H1 (cell line): ENCODE measurements at regions not wholly inside any gene's neighbourhood (a gene's known extent, or its start where the extent isn't known, plus 50 kb on each side); places are given as distances from the start of the nearest gene placed in this dataset.

Source experiments
- CTCF ChIA-PET: fragments of 300-600 bp; sonication (Branson Sonifier 250); formaldehyde crosslinking; loops from one replicate; lab custom pipeline; 2021; ENCODE audit not compliant: partially characterized antibody; lab: Charles Lee
- POLR2A ChIA-PET: fragments of 300-600 bp; sonication (Branson Sonifier 250); formaldehyde crosslinking; loops from one replicate; lab custom pipeline; 2021; ENCODE audit warnings: inconsistent platforms; ENCODE audit not compliant: partially characterized antibody; lab: Charles Lee
- DNase-seq, 2 experiments: peaks; one replicate each; pipeline versions ENCODE4 v3.0.0 to v3.0.0-alpha.2; 2010 to 2022; ENCODE audit warnings: low spot score in 2 of 2, low read depth in 1 of 2, mixed read lengths in 1 of 2
- FAIRE-seq: peaks from 2 replicates; lab custom pipeline; 2011; peaks lifted over from hg19 to GRCh38; lab: Jason Lieb, UNC
- H2AFZ ChIP-seq: 2 replicates; pipeline ENCODE4 v1.8.1; 2012; ENCODE audit warnings: low read length, inconsistent platforms
- H2AK5ac ChIP-seq: 2 replicates; pipeline ENCODE4 v1.6.1; 2013; ENCODE audit warnings: low read depth, low read length
- H2BK120ac ChIP-seq: replicated peaks from 2 replicates; pipeline ENCODE3; 2013; ENCODE audit warnings: low read depth, low read length, inconsistent platforms
- H2BK12ac ChIP-seq: 2 replicates; pipeline ENCODE4 v1.6.1; 2013; ENCODE audit warnings: low read depth, low read length
- H2BK15ac ChIP-seq: 2 replicates; pipeline ENCODE4 v1.6.1; 2013; ENCODE audit warnings: low read length
- H2BK20ac ChIP-seq: 2 replicates; pipeline ENCODE4 v1.6.1; 2013; ENCODE audit warnings: low read length
- H2BK5ac ChIP-seq: 2 replicates; pipeline ENCODE4 v1.6.1; 2013; ENCODE audit warnings: low read depth, low read length
- H3K14ac ChIP-seq: 2 replicates; pipeline ENCODE4 v1.6.1; 2013; ENCODE audit warnings: inconsistent platforms; ENCODE audit not compliant: insufficient read length
- H3K18ac ChIP-seq: 2 replicates; pipeline ENCODE4 v1.6.1; 2013; ENCODE audit warnings: low read length; ENCODE audit errors: extremely low read depth
- H3K23ac ChIP-seq: 2 replicates; pipeline ENCODE4 v1.6.1; 2013; ENCODE audit warnings: inconsistent platforms; ENCODE audit not compliant: insufficient read length
- H3K23me2 ChIP-seq: 2 replicates; pipeline ENCODE4 v1.6.1; 2013; ENCODE audit warnings: low read depth, low read length
- H3K27ac ChIP-seq: 2 replicates; pipeline ENCODE4 v1.6.1; 2011; ENCODE audit warnings: low read depth, low read length, inconsistent platforms
- H3K27me3 ChIP-seq, 4 experiments: replicated peaks in 1 of 4; 1 replicate in 1 of 4; 2 replicates in 3 of 4; pipeline versions ENCODE4 v1.6.1 to v1.8.1; 2011 to 2013; ENCODE audit warnings: low read length in 3 of 4, mild to moderate bottlenecking in 3 of 4, inconsistent platforms in 2 of 4, mixed read lengths in 2 of 4, moderate library complexity in 1 of 4; ENCODE audit not compliant: control insufficient read depth in 3 of 4, insufficient read depth in 3 of 4; ENCODE audit errors: extremely low read depth in 1 of 4
- H3K36me3 ChIP-seq, 4 experiments: 2 replicates each; pipeline versions ENCODE4 v1.6.1 to v1.8.1; 2011 to 2013; ENCODE audit warnings: mild to moderate bottlenecking in 4 of 4, low read length in 3 of 4, moderate library complexity in 2 of 4, control low read depth in 1 of 4, inconsistent platforms in 1 of 4; ENCODE audit not compliant: insufficient read depth in 4 of 4, control insufficient read depth in 2 of 4
- H3K4ac ChIP-seq: replicated peaks from 2 replicates; pipeline ENCODE3; 2013; ENCODE audit warnings: low read length, low read depth, mixed read lengths, inconsistent platforms; ENCODE audit not compliant: insufficient read length
- H3K4me1 ChIP-seq, 4 experiments: replicated peaks in 1 of 4; 1 replicate in 1 of 4; 2 replicates in 3 of 4; pipeline versions ENCODE4 v1.6.1 to v1.8.1; 2011 to 2013; ENCODE audit warnings: low read length in 3 of 4, inconsistent platforms in 2 of 4, mixed read lengths in 1 of 4; ENCODE audit not compliant: insufficient read depth in 4 of 4, control insufficient read depth in 3 of 4
- H3K4me2 ChIP-seq, 2 experiments: 2 replicates each; pipeline versions ENCODE4 v1.6.1 to v1.8.1; 2011 to 2013; ENCODE audit warnings: low read depth in 2 of 2, low read length in 2 of 2, control low read depth in 1 of 2, inconsistent platforms in 1 of 2, mild to moderate bottlenecking in 1 of 2; ENCODE audit not compliant: insufficient read depth in 1 of 2
- H3K4me3 ChIP-seq, 4 experiments: fragments of 200-600, 300-600 bp in 1 of 4; sonication (generic), shearing (Covaris generic), sonication (Bioruptor Twin) in 1 of 4; 2 replicates each; pipeline versions ENCODE4 v1.5.1 to v1.8.1; 2011 to 2016; ENCODE audit warnings: low read length in 4 of 4, low read depth in 3 of 4, control low read depth in 2 of 4, inconsistent platforms in 2 of 4, mild to moderate bottlenecking in 2 of 4, mixed read lengths in 1 of 4, moderate library complexity in 1 of 4; ENCODE audit not compliant: insufficient read depth in 2 of 4; ENCODE audit errors: extremely low read depth in 1 of 4
- H3K56ac ChIP-seq: replicated peaks from 2 replicates; pipeline ENCODE3; 2013; ENCODE audit warnings: low read depth, mild to moderate bottlenecking, mixed read lengths, low read length, inconsistent platforms; ENCODE audit not compliant: insufficient read length
- H3K79me1 ChIP-seq: 2 replicates; pipeline ENCODE4 v1.6.1; 2013; ENCODE audit warnings: low read depth, low read length, control low read depth
- H3K79me2 ChIP-seq, 2 experiments: 2 replicates each; pipeline versions ENCODE4 v1.6.1 to v1.8.1; 2012 to 2013; ENCODE audit warnings: low read length in 2 of 2, mild to moderate bottlenecking in 2 of 2, inconsistent platforms in 1 of 2; ENCODE audit not compliant: insufficient read depth in 2 of 2, control insufficient read depth in 1 of 2
- H3K9ac ChIP-seq, 4 experiments: replicated peaks in 1 of 4; 1 replicate in 1 of 4; 2 replicates in 3 of 4; pipeline versions ENCODE4 v1.6.1 to v1.8.1; 2011 to 2013; ENCODE audit warnings: low read depth in 3 of 4, low read length in 3 of 4, control low read depth in 2 of 4, mild to moderate bottlenecking in 2 of 4, moderate library complexity in 2 of 4, inconsistent platforms in 1 of 4; ENCODE audit errors: extremely low read depth in 1 of 4
- H3K9me3 ChIP-seq, 2 experiments: 2 replicates each; pipeline versions ENCODE4 v1.6.1 to v1.8.1; 2012 to 2013; ENCODE audit warnings: mild to moderate bottlenecking in 2 of 2, moderate library complexity in 2 of 2, control low read depth in 1 of 2, inconsistent platforms in 1 of 2, low read depth in 1 of 2, low read length in 1 of 2, mixed read lengths in 1 of 2; ENCODE audit not compliant: insufficient read depth in 2 of 2
- H4K20me1 ChIP-seq, 2 experiments: replicated peaks in 1 of 2; 2 replicates each; pipeline versions ENCODE3 to v1.8.1; 2011 to 2013; ENCODE audit warnings: inconsistent platforms in 2 of 2, low read length in 2 of 2, mild to moderate bottlenecking in 1 of 2; ENCODE audit not compliant: insufficient read depth in 2 of 2, control insufficient read depth in 1 of 2
- H4K5ac ChIP-seq: 2 replicates; pipeline ENCODE4 v1.6.1; 2013; ENCODE audit warnings: low read length, low read depth, mixed read lengths, inconsistent platforms; ENCODE audit not compliant: insufficient read length
- H4K8ac ChIP-seq: 2 replicates; pipeline ENCODE4 v1.8.0; 2013; ENCODE audit warnings: mild to moderate bottlenecking, moderate library complexity, low read length, inconsistent platforms; ENCODE audit not compliant: insufficient read depth; ENCODE audit errors: extremely low read depth
- H4K91ac ChIP-seq: replicated peaks from 2 replicates; pipeline ENCODE3; 2013; ENCODE audit warnings: low read length, mixed read lengths, inconsistent platforms; ENCODE audit not compliant: insufficient read length
- ASH2L ChIP-seq: fragments of 200-600, 300-600 bp; sonication (generic); IDR thresholded peaks from one replicate; pipeline ENCODE4 v1.7.1; 2017; ENCODE audit warnings: low read length
- GTF2F1 ChIP-seq: IDR thresholded peaks from 2 replicates; pipeline ENCODE4 v1.6.1; 2012; ENCODE audit warnings: low read depth, low read length, improper control_type of control experiment, borderline replicate concordance
- HDAC6 ChIP-seq: IDR thresholded peaks from one replicate; pipeline ENCODE4 v1.7.1; 2012; ENCODE audit warnings: low read depth, mild to moderate bottlenecking, inconsistent platforms, low read length, moderate library complexity
- POLR2A ChIP-seq, 2 experiments: IDR thresholded peaks; 1 replicate in 1 of 2; 2 replicates in 1 of 2; pipeline ENCODE4 v1.6.1; 2011; ENCODE audit warnings: low read depth in 2 of 2, low read length in 2 of 2, mild to moderate bottlenecking in 2 of 2; ENCODE audit errors: control extremely low read depth in 1 of 2
- SAP30 ChIP-seq: fragments of 300-600 bp; sonication (generic); IDR thresholded peaks from 2 replicates; pipeline ENCODE4 v1.7.1; 2012; ENCODE audit warnings: low read length, moderate library complexity, mild to moderate bottlenecking, inconsistent platforms; ENCODE audit not compliant: insufficient read depth, insufficient replicate concordance
- SRF ChIP-seq: IDR thresholded peaks from 2 replicates; pipeline ENCODE4 v1.6.1; 2011; ENCODE audit warnings: mild to moderate bottlenecking, low read depth, low read length, moderate library complexity
- SUZ12 ChIP-seq: fragments of 200-600 bp; sonication (generic); IDR thresholded peaks from 2 replicates; pipeline ENCODE4 v1.6.1; 2012; ENCODE audit warnings: mild to moderate bottlenecking, inconsistent platforms, low read length, moderate library complexity, mixed read lengths
- TCF12 ChIP-seq: IDR thresholded peaks from 2 replicates; pipeline ENCODE4 v1.6.1; 2011; ENCODE audit warnings: low read depth, mild to moderate bottlenecking, low read length
- WGBS, 2 experiments: shearing (Covaris generic) in 1 of 2; methylation state at CpG; one replicate each; pipeline versions ENCODE4 v1.1.6 to v1.1.7; 2013 to 2015; ENCODE audit warnings: low lambda C conversion rate in 2 of 2, mixed read lengths in 2 of 2, inconsistent platforms in 1 of 2, low coverage in 1 of 2, missing lambda C conversion rate in 1 of 2; ENCODE audit not compliant: insufficient replicate concordance in 2 of 2, insufficient coverage in 1 of 2, insufficient read length in 1 of 2; ENCODE audit errors: extremely low coverage in 1 of 2, missing lambda C conversion rate in 1 of 2; 5-methylcytosine and 5-hydroxymethylcytosine counted together

DNA sequence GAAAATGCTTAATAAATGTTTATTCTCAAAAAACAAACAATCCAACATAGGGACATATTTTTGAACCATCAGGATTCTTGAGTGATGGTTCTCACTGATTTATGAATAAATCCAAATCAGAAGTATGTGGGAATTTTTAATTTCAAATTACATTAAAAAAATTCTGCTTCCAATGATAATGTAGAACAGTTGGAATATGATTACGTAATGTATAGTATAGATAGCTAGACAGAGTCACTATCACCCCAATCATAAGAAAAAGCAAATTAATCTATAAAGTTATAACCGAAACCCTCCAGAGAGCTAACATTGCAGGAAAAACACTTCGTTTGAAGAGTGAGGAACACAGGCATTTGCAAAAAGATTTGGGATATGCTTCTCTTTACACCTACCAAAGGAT is 1600.6 kb upstream of the B3GALT2 start:
- FAIRE-seq (no peak), DNase-seq (no peak)
- no peaks in the 10 kb centered on the region for H3K27me3 ChIP-seq

More for the DNA sequence above, 1600.6 kb upstream of the B3GALT2 start:
- Histone ChIP-seq H3K23ac (no peak overlapping the region), H3K9me3 (no peaks in the 10 kb centered on the region), H3K79me2 (no peaks in the 10 kb centered on the region), H2BK12ac (no peak overlapping the region), H3K4me3 (no peak overlapping the region), H2BK20ac (no peak overlapping the region), H3K4me2 (no peak overlapping the region), H3K18ac (no peak overlapping the region), H3K4ac (no peak overlapping the region), H2BK15ac (no peak overlapping the region), H4K8ac (no peak overlapping the region), H3K14ac (no peak overlapping the region), H3K79me1 (no peaks in the 10 kb centered on the region), H3K9ac (no peak overlapping the region), H3K4me1 (no peaks in the 10 kb centered on the region), H2AFZ (no peak overlapping the region), H3K56ac (no peak overlapping the region), H2BK5ac (no peak overlapping the region), H4K91ac (no peak overlapping the region), H3K27ac (no peak overlapping the region), H4K5ac (no peak overlapping the region), H2AK5ac (no peak overlapping the region), H3K23me2 (no peaks in the 10 kb centered on the region), H3K36me3 (no peaks in the 10 kb centered on the region), H4K20me1 (no peaks in the 10 kb centered on the region), H2BK120ac (no peak overlapping the region)
- WGBS, 2 experiments, result 97% methylated on average over 3 of the region's 3 CpGs; no CpG with 5 or more reads in 1 of the 2 experiments
- no peak for TF ChIP-seq TCF12
- no peak for TF ChIP-seq SRF
- no peak for TF ChIP-seq GTF2F1
- TF ChIP-seq SAP30, result no peak
- TF ChIP-seq POLR2A (IDR thresholded peaks at IDR 0.05; ENCODE audit: control extremely low read depth in 1 of 2, low read depth in 2 of 2, low read length in 2 of 2), result no peak
- TF ChIP-seq HDAC6, result no peak
- no peak for TF ChIP-seq SUZ12
- TF ChIP-seq ASH2L, result no peak
- CTCF ChIA-PET, result no interaction called here
- POLR2A ChIA-PET, result no interaction called here
